ENCODE measurements at regions not wholly inside any gene's neighbourhood (a gene's known extent, or its start where the extent isn't known, plus 50 kb on each side); places are given as distances from the start of the nearest gene placed in this dataset.

DNA sequence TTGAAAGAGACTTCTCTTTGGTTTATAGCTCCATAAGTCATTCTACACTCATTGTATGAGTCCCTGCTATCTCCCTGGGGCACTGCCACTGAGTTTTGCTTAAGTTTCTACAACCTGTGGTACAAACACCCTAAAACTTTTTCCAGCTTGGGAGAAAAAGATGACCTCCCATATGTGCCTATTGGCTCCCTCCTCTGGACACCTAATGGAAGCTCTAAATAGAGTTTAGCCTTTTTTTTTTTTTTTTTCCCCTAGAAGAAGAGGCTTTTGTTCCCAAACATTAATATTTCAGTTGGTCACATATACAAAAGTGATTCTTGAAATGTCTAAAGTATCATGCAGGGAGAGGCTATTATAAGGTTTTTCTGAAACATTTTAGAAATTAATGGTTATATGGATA lies 547.2 kb upstream of the TMEFF2 start:
- TF ChIP-seq, protein P1, sequence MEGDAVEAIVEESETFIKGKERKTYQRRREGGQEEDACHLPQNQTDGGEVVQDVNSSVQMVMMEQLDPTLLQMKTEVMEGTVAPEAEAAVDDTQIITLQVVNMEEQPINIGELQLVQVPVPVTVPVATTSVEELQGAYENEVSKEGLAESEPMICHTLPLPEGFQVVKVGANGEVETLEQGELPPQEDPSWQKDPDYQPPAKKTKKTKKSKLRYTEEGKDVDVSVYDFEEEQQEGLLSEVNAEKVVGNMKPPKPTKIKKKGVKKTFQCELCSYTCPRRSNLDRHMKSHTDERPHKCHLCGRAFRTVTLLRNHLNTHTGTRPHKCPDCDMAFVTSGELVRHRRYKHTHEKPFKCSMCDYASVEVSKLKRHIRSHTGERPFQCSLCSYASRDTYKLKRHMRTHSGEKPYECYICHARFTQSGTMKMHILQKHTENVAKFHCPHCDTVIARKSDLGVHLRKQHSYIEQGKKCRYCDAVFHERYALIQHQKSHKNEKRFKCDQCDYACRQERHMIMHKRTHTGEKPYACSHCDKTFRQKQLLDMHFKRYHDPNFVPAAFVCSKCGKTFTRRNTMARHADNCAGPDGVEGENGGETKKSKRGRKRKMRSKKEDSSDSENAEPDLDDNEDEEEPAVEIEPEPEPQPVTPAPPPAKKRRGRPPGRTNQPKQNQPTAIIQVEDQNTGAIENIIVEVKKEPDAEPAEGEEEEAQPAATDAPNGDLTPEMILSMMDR (IDR thresholded peaks at IDR 0.05; ENCODE audit: insufficient read depth in 1 of 2, low read depth in 1 of 2, low read length in 1 of 2, severe bottlenecking in 1 of 2, unreplicated experiment in 1 of 2) = peak; percentile 14 to 42
- Histone ChIP-seq H3K4me3 (ENCODE audit: low read depth, low read length) (no peak overlapping the region), H3K27me3 (replicated peaks; ENCODE audit: control insufficient read depth, insufficient read depth, low read length) (no peaks in the 10 kb centered on the region), H3K9me3 (0 out of 2 replicates have a peak, but pooled peaks cover 4% of the 10 kb centered on the region), H3K4me1 (no peaks in the 10 kb centered on the region), H3K36me3 (ENCODE audit: control insufficient read depth, insufficient read depth, low read length) (no peaks in the 10 kb centered on the region)
- ChIA-PET POLR2A (no interaction called here), CTCF (no interaction called here)
- peak in 1 of 2 experiments; percentile 12 for DNase-seq
- Mint-ChIP-seq H3K9me3 (ENCODE audit: unreplicated experiment) (no peaks in the 10 kb centered on the region), H3K4me3 (ENCODE audit: unreplicated experiment) (no peak overlapping the region), H3K27me3 (ENCODE audit: insufficient read depth, unreplicated experiment) (no peaks in the 10 kb centered on the region), H3K27ac (ENCODE audit: unreplicated experiment) (no peak overlapping the region), H3K4me1 (ENCODE audit: low read depth, unreplicated experiment) (no peaks in the 10 kb centered on the region), H3K36me3 (ENCODE audit: insufficient read depth, unreplicated experiment) (no peaks in the 10 kb centered on the region)
- no TSS peak for BruUV-seq (replicated peaks)
- intact Hi-C loops (cut with micrococcal nuclease; ENCODE audit: unreplicated experiment) = no loop called here

DNA sequence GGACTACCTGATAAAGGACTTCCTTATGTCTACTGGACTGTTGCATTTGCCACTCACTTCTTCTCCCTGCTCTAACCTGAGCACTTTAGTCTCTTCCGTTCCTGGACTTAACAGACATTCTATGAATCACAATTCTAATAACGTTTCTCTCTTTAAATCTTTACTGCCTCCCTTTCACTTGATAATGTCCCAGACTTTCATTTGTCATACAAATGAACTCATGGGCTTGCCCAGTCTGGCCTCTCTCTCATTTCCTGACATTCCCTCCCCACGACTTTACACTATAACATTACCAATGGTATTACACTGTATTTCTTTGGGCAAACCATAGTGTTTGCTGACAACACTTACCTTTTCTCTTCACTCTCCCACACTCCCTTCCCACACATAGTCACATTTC lies 540.7 kb upstream of the TMEFF2 start:
- no peaks in the 10 kb centered on the region for H3K4me1 ChIP-seq
- Mint-ChIP-seq H3K4me1 (ENCODE audit: low read depth, unreplicated experiment) (peaks cover 2% of the 10 kb centered on the region), H3K36me3 (ENCODE audit: insufficient read depth, unreplicated experiment) (no peaks in the 10 kb centered on the region), H3K4me3 (ENCODE audit: unreplicated experiment) (no peak overlapping the region), H3K27ac (ENCODE audit: unreplicated experiment) (no peak overlapping the region), H3K27me3 (ENCODE audit: insufficient read depth, unreplicated experiment) (no peaks in the 10 kb centered on the region), H3K9me3 (ENCODE audit: unreplicated experiment) (no peaks in the 10 kb centered on the region)
- DNase-seq = no peak
- H3K36me3 ChIP-seq (ENCODE audit: control insufficient read depth, insufficient read depth, low read length) = no peaks in the 10 kb centered on the region
- H3K27me3 ChIP-seq (replicated peaks; ENCODE audit: control insufficient read depth, insufficient read depth, low read length) = no peaks in the 10 kb centered on the region
- H3K9me3 ChIP-seq = no peaks in the 10 kb centered on the region
- intact Hi-C loops (cut with micrococcal nuclease; ENCODE audit: unreplicated experiment) = no loop called here
- TF ChIP-seq, protein P1 (IDR thresholded peaks at IDR 0.05; ENCODE audit: insufficient read depth in 1 of 2, low read depth in 1 of 2, low read length in 1 of 2, severe bottlenecking in 1 of 2, unreplicated experiment in 1 of 2) = no peak
- ChIA-PET POLR2A (no interaction called here), CTCF (no interaction called here)
- no TSS peak for BruUV-seq (replicated peaks)
- H3K4me3 ChIP-seq (ENCODE audit: low read depth, low read length) = no peak overlapping the region

DNA sequence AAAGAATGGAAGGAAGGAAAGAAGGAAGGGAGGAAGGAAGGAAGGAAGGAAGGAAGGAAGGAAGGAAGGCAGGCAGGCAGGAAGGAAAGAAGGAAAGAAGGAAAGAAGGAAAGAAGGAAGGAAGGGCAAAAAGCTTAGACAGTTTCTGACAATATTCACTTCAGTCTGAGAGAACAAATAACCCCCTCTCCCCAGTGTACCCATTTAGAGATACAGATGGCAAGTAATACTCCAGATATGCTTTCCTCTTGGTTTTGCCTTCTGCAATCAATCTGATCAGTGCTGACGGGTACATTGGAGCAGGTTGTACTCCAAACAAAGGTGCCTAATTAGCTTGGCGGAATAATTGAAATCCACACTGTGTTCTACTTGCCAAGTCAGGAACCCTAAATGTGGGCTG lies 534.6 kb upstream of the TMEFF2 start:
- no peaks in the 10 kb centered on the region for H3K9me3 ChIP-seq
- POLR2A ChIA-PET = no interaction called here
- H3K9me3 Mint-ChIP-seq (ENCODE audit: unreplicated experiment) = no peaks in the 10 kb centered on the region
- no peaks in the 10 kb centered on the region for H3K36me3 ChIP-seq (ENCODE audit: control insufficient read depth, insufficient read depth, low read length)
- DNase-seq = no peak
- H3K27me3 Mint-ChIP-seq (ENCODE audit: insufficient read depth, unreplicated experiment) = no peaks in the 10 kb centered on the region
- CTCF ChIA-PET = no interaction called here
- no peaks in the 10 kb centered on the region for H3K27me3 ChIP-seq (replicated peaks; ENCODE audit: control insufficient read depth, insufficient read depth, low read length)
- H3K4me3 Mint-ChIP-seq (ENCODE audit: unreplicated experiment) = no peak overlapping the region
- BruUV-seq (replicated peaks) = no TSS peak
- intact Hi-C loops (cut with micrococcal nuclease; ENCODE audit: unreplicated experiment) = no loop called here
- no peak overlapping the region for H3K27ac Mint-ChIP-seq (ENCODE audit: unreplicated experiment)
- peaks cover 7% of the 10 kb centered on the region for H3K4me1 Mint-ChIP-seq (ENCODE audit: low read depth, unreplicated experiment)
- no peaks in the 10 kb centered on the region for H3K36me3 Mint-ChIP-seq (ENCODE audit: insufficient read depth, unreplicated experiment)
- no peak overlapping the region for H3K4me3 ChIP-seq (ENCODE audit: low read depth, low read length)
- TF ChIP-seq, protein P1 (IDR thresholded peaks at IDR 0.05; ENCODE audit: insufficient read depth in 1 of 2, low read depth in 1 of 2, low read length in 1 of 2, severe bottlenecking in 1 of 2, unreplicated experiment in 1 of 2) = no peak
- no peaks in the 10 kb centered on the region for H3K4me1 ChIP-seq
